HCT116 (cell line): ENCODE measurements at regions not wholly inside any gene's neighbourhood (a gene's known extent, or its start where the extent isn't known, plus 50 kb on each side); places are given as distances from the start of the nearest gene placed in this dataset.
"Not testable (repeated sequence)": the region's sequence is repeated elsewhere in the genome, so short reads cannot be mapped to it uniquely, and the experiment has no call there.

Experiments
- ATAC-seq: fragments of 200-7000 bp; cut with Tn5 transposase; 2 replicates; pipeline ENCODE4 v1.9.1; 2020; ENCODE audit warnings: mild to moderate bottlenecking, moderate library complexity
- BruUV-seq: library from RNA; stranded (reverse); fragments of 400-500 nt; replicated peaks from 2 replicates; lab custom pipeline; 2021; lab: Mats Ljungman, UMichigan
- CTCF ChIA-PET: fragments of 300-600 bp; sonication (Branson Sonifier 250); formaldehyde crosslinking; loops from one replicate; lab custom pipeline; 2021; ENCODE audit warnings: antibody characterized with exemption; lab: Charles Lee
- POLR2A ChIA-PET: fragments of 300-600, 350-600 bp; sonication (Branson Sonifier 250); formaldehyde crosslinking; loops from one replicate; lab custom pipeline; 2021; ENCODE audit warnings: antibody characterized with exemption; lab: Charles Lee
- RAD21 ChIA-PET, 2 experiments: fragments of 300-600 bp; sonication (Branson Sonifier 250); formaldehyde crosslinking; loops; one replicate each; lab custom pipeline; 2023; ENCODE audit warnings: low total read pairs in 2 of 2; ENCODE audit not compliant: uncharacterized antibody in 2 of 2, unreplicated experiment in 2 of 2, low non-redundant PET in 1 of 2; lab: Charles Lee
- DNase-seq: peaks from one replicate; pipeline ENCODE4 v3.0.0-alpha.2; 2010; ENCODE audit warnings: low read depth, low spot score
- H2AFZ ChIP-seq: fragments of 200-600 bp; shearing (Covaris generic), sonication (generic); 2 replicates; pipeline ENCODE4 v1.6.1; 2017; ENCODE audit warnings: low read depth, mixed run types, mixed read lengths, antibody characterized with exemption, low read length; ENCODE audit not compliant: poor library complexity, severe bottlenecking
- H3K27ac ChIP-seq: 2 replicates; pipeline ENCODE4 v1.5.1; 2012; ENCODE audit warnings: low read depth, low read length
- H3K27me3 ChIP-seq: fragments of 200-600 bp; sonication (generic); 2 replicates; pipeline ENCODE4 v1.6.1; 2016; ENCODE audit warnings: mixed run types, low read length, mixed read lengths; ENCODE audit not compliant: insufficient read depth
- H3K36me3 ChIP-seq, 2 experiments: fragments of 200-500 bp in 1 of 2; fragments of 200-600 bp in 1 of 2; sonication (Bioruptor generic) in 1 of 2; sonication (generic) in 1 of 2; 2 replicates each; pipeline versions ENCODE4 v1.5.1 to v1.6.1; 2014 to 2016; ENCODE audit warnings: low read length in 2 of 2, inconsistent platforms in 1 of 2, mixed read lengths in 1 of 2, mixed run types in 1 of 2; ENCODE audit not compliant: insufficient read depth in 2 of 2, control insufficient read depth in 1 of 2
- H3K4me1 ChIP-seq, 2 experiments: fragments of 200-600 bp in 1 of 2; sonication (generic) in 1 of 2; 2 replicates each; pipeline versions ENCODE4 v1.5.1 to v1.6.1; 2012 to 2017; ENCODE audit warnings: low read length in 2 of 2, inconsistent platforms in 1 of 2, mild to moderate bottlenecking in 1 of 2, mixed read lengths in 1 of 2, mixed run types in 1 of 2, moderate library complexity in 1 of 2; ENCODE audit not compliant: insufficient read depth in 2 of 2, control insufficient read depth in 1 of 2
- H3K4me2 ChIP-seq: fragments of 200-600 bp; sonication (generic); 2 replicates; pipeline ENCODE4 v1.6.1; 2017; ENCODE audit warnings: mixed run types, low read length, mixed read lengths
- H3K4me3 ChIP-seq, 2 experiments: fragments of 200-600 bp in 1 of 2; sonication (generic) in 1 of 2; replicated peaks in 1 of 2; 2 replicates each; pipeline ENCODE4 v1.5.1; 2011 to 2016; ENCODE audit warnings: low read length in 2 of 2, control low read depth in 1 of 2, low read depth in 1 of 2, mild to moderate bottlenecking in 1 of 2, mixed read lengths in 1 of 2, mixed run types in 1 of 2
- H3K79me2 ChIP-seq: fragments of 200-600 bp; sonication (generic); 2 replicates; pipeline ENCODE4 v1.6.1; 2017; ENCODE audit warnings: mild to moderate bottlenecking, mixed run types, low read length, moderate library complexity, mixed read lengths; ENCODE audit not compliant: insufficient read depth
- H3K9ac ChIP-seq: fragments of 200-600 bp; sonication (generic); 2 replicates; pipeline ENCODE4 v1.6.1; 2016; ENCODE audit warnings: low read length, mixed read lengths
- H3K9me2 ChIP-seq: fragments of 200-600 bp; sonication (generic), shearing (Covaris generic); 2 replicates; pipeline ENCODE4 v1.6.1; 2017; ENCODE audit warnings: mixed run types, mild to moderate bottlenecking, moderate library complexity; ENCODE audit not compliant: insufficient read depth
- H3K9me3 ChIP-seq, 2 experiments: fragments of 200-500 bp in 1 of 2; fragments of 200-600 bp in 1 of 2; sonication (Bioruptor generic) in 1 of 2; sonication (generic) in 1 of 2; 2 replicates each; pipeline ENCODE4 v1.6.1; 2014 to 2017; ENCODE audit warnings: low read length in 2 of 2, mixed read lengths in 2 of 2, inconsistent platforms in 1 of 2, low read depth in 1 of 2, mild to moderate bottlenecking in 1 of 2, mixed run types in 1 of 2, moderate library complexity in 1 of 2; ENCODE audit not compliant: control insufficient read depth in 1 of 2, insufficient read depth in 1 of 2
- H4K20me1 ChIP-seq: fragments of 200-600 bp; sonication (generic), shearing (Covaris generic); 2 replicates; pipeline ENCODE4 v1.6.1; 2017; ENCODE audit warnings: mixed run types, mild to moderate bottlenecking, moderate library complexity; ENCODE audit not compliant: insufficient read depth
- intact Hi-C: fragments of 100-400 bp; cut with micrococcal nuclease; formaldehyde crosslinking; loops from 2 replicates; pipeline ENCODE4 v1.10.0; 2022

DNA sequence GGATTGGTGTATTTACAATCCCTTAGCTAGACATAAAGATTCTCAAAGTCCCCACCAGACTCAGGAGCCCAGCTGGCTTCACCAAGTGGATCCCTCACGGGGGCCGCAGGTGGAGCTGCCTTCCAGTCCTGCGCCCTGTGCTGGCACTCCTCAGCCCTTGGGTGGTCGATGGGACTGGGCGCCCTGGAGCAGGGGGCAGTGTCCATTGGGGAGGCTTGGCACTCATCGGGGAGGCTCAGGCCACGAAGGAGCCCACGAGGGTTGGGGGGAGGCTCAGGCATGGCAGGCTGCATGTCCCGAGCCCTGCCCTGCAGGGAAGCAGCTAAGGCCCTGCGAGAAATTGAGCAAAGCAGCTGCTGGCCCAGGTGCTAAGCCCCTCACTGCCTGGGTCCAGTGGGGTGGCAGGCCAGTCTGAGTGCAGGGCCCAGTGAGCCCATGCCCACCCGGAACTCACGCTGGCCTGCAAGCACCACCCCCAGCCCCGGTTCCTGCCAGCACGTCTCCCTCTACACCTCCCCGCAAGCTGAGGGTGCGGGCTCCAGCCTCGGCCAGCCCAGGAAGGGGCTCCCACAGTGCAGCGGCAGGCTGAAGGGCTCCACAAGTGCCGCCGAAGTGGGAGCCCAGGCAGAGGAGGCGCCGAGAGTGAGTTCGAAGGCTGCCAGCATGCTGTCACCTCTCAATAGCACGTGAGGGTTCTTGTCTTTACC is 198.5 kb downstream of the ADRA2C start:
- H3K79me2 ChIP-seq, H3K27me3 ChIP-seq, H3K27ac ChIP-seq, BruUV-seq, H2AFZ ChIP-seq, H3K4me2 ChIP-seq, POLR2A ChIA-PET, RAD21 ChIA-PET, H3K9me2 ChIP-seq, intact Hi-C loops, DNase-seq, CTCF ChIA-PET, H3K9me3 ChIP-seq, H3K36me3 ChIP-seq, ATAC-seq, H3K4me3 ChIP-seq, H3K9ac ChIP-seq, H3K4me1 ChIP-seq, H4K20me1 ChIP-seq: not testable (repeated sequence)

DNA sequence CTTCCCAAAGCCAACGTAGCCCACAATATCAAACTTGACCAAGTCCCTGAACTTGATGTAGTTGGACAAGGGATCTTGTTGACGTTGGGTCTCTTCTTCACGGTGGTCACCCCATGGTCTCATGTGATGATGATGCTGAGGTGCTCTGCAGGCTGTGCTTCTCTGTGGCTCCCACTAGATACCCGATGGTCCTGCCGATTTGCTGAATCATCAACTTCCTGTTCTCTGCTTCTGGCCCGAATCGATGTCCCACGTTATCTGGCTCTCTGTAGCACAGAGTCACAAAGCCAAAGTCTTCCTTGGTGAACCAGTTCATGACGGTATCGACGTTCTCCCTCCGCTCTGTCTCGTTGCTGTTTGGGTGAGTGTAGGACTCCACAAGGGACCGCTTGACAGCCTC is 201.0 kb downstream of the ADRA2C start:
- H3K4me2 ChIP-seq, H3K4me1 ChIP-seq, CTCF ChIA-PET, H3K9me2 ChIP-seq, H3K9me3 ChIP-seq, BruUV-seq, H3K27me3 ChIP-seq, DNase-seq, H2AFZ ChIP-seq, H3K4me3 ChIP-seq, H3K79me2 ChIP-seq, POLR2A ChIA-PET, H4K20me1 ChIP-seq, H3K9ac ChIP-seq, intact Hi-C loops, H3K27ac ChIP-seq, H3K36me3 ChIP-seq, RAD21 ChIA-PET, ATAC-seq: not testable (repeated sequence)

DNA sequence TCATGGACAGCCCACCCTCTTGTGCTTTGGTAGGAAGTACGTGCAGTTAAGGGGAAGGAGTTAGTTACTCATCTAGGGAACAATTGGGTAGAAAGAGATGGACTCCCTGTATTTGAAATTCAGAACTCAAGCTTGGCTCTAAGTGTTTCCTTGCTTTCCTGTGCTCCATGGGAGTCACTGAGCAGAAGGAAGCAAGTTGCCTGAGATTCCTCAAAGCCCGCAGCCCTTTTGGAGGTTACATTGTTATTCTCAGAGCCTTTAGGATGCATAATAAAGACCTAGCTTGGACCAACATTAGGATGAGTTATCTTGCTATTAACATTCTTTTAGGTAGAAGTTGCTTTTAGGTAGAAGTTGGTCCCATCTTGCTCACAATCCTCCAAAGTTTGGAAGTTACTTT is 206.4 kb downstream of the ADRA2C start:
- H3K4me3 ChIP-seq, intact Hi-C loops, H3K9me2 ChIP-seq, H3K9ac ChIP-seq, H3K27ac ChIP-seq, H3K9me3 ChIP-seq, CTCF ChIA-PET, H3K36me3 ChIP-seq, RAD21 ChIA-PET, POLR2A ChIA-PET, H2AFZ ChIP-seq, ATAC-seq, H3K79me2 ChIP-seq, H3K4me1 ChIP-seq, H3K27me3 ChIP-seq, H4K20me1 ChIP-seq, H3K4me2 ChIP-seq, DNase-seq, BruUV-seq: not testable (repeated sequence)

DNA sequence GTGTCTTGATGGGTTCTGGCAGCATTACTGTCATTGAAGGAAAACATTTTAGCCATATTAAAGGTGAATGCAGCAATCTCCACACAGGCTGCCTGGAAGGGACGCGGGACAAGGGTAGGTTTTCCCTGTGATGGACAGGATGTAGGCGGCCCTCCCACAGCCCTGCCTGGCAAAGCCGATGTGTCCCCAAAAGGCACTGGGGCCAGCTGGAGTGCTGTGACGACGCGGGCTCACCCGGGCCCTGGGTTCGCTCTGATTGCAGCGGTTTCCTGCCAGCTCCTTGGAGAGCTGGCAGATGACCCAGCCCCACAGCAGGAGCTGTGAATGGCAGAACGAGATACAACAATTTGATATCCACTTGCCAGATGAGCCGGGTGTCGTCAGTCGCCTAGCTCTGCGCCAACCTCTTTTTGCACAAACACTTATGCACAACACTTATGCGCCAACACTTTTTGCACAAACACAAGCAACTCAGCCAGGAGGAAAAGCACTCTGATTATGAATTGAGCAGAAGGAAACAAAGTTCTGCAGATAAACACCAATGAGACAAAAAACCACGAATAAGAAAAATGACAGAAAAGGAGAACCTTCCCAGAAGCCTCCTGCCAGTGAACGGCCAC is 207.5 kb downstream of the ADRA2C start:
- CTCF ChIA-PET, intact Hi-C loops: not testable (repeated sequence)

More for the DNA sequence above, 207.5 kb downstream of the ADRA2C start:
- H3K9ac ChIP-seq, BruUV-seq, H2AFZ ChIP-seq, H3K27ac ChIP-seq, H3K79me2 ChIP-seq, H3K4me1 ChIP-seq, H3K9me2 ChIP-seq, H3K9me3 ChIP-seq, H3K27me3 ChIP-seq, H3K4me3 ChIP-seq, H3K4me2 ChIP-seq, H4K20me1 ChIP-seq, DNase-seq, RAD21 ChIA-PET, ATAC-seq, POLR2A ChIA-PET, H3K36me3 ChIP-seq: not testable (repeated sequence)
